SK-N-SH treated with all-trans-retinoic acid at 6 μM for 48 hours (cell line): ENCODE measurements at regions not wholly inside any gene's neighbourhood (a gene's known extent, or its start where the extent isn't known, plus 50 kb on each side); places are given as distances from the start of the nearest gene placed in this dataset.

Experiments
- ATAC-seq: fragments of 200-7000 bp; cut with Tn5 transposase; 3 replicates; pipeline ENCODE4 v1.9.1; 2020; ENCODE audit warnings: mild to moderate bottlenecking, moderate library complexity
- ARNTL ChIP-seq: fragments of 450-650 bp; formaldehyde crosslinking; IDR thresholded peaks from 2 replicates; pipeline ENCODE4 v1.5.0; 2020; ENCODE audit warnings: low read depth, mild to moderate bottlenecking, moderate library complexity, borderline replicate concordance
- BACH2 ChIP-seq: fragments of 250-450 bp; sonication (Bioruptor Pico); IDR thresholded peaks from 2 replicates; pipeline ENCODE4 v1.9.0; 2021; ENCODE audit warnings: mild to moderate bottlenecking, borderline replicate concordance
- CSDC2 ChIP-seq: fragments of 250-450 bp; sonication (Bioruptor Pico); IDR thresholded peaks from 2 replicates; pipeline ENCODE4 v1.5.0; 2020; ENCODE audit warnings: mild to moderate bottlenecking, moderate library complexity
- ESRRG ChIP-seq: fragments of 250-450 bp; sonication (Bioruptor Pico); IDR thresholded peaks from 2 replicates; pipeline ENCODE4 v1.6.1; 2021; ENCODE audit warnings: mild to moderate bottlenecking
- GLIS3 ChIP-seq: fragments of 250-450 bp; sonication (Bioruptor Pico); IDR thresholded peaks from 2 replicates; pipeline ENCODE4 v1.5.0; 2020; ENCODE audit warnings: mild to moderate bottlenecking, moderate library complexity
- OSR1 ChIP-seq: fragments of 250-450 bp; sonication (Bioruptor Pico); IDR thresholded peaks from 2 replicates; pipeline ENCODE4 v1.8.0; 2022; ENCODE audit warnings: moderate library complexity, mild to moderate bottlenecking, inconsistent platforms
- PPARA ChIP-seq: fragments of 250-450 bp; sonication (Bioruptor Pico); IDR thresholded peaks from 2 replicates; pipeline ENCODE4 v1.5.0; 2020; ENCODE audit warnings: mild to moderate bottlenecking, borderline replicate concordance
- RARB ChIP-seq: fragments of 250-450 bp; sonication (Bioruptor Pico); IDR thresholded peaks from 2 replicates; pipeline ENCODE4 v1.8.0; 2021; ENCODE audit warnings: mild to moderate bottlenecking, moderate library complexity
- SNAI2 ChIP-seq: fragments of 250-450 bp; sonication (Bioruptor Pico); IDR thresholded peaks from 2 replicates; pipeline ENCODE4 v1.5.0; 2020; ENCODE audit warnings: mild to moderate bottlenecking, moderate library complexity
- ZC3H10 ChIP-seq: fragments of 250-450 bp; sonication (Bioruptor Pico); IDR thresholded peaks from 2 replicates; pipeline ENCODE4 v1.5.1; 2021; ENCODE audit warnings: mild to moderate bottlenecking, moderate library complexity
- ZFP3 ChIP-seq: fragments of 250-450 bp; sonication (Bioruptor Pico); IDR thresholded peaks from 2 replicates; pipeline ENCODE4 v1.5.0; 2020; ENCODE audit warnings: mild to moderate bottlenecking, moderate library complexity
- ZFP30 ChIP-seq: fragments of 450-650 bp; formaldehyde crosslinking; IDR thresholded peaks from 2 replicates; pipeline ENCODE4 v1.5.0; 2022; ENCODE audit warnings: mild to moderate bottlenecking, moderate library complexity
- ZNF565 ChIP-seq: fragments of 450-650 bp; formaldehyde crosslinking; conservative IDR thresholded peaks from 2 replicates; pipeline ENCODE4 v1.5.0; 2020; ENCODE audit warnings: low read depth, mild to moderate bottlenecking, moderate library complexity
- ZNF70 ChIP-seq: fragments of 450-650 bp; formaldehyde crosslinking; IDR thresholded peaks from 2 replicates; pipeline ENCODE4 v1.5.0; 2020; ENCODE audit warnings: mild to moderate bottlenecking, moderate library complexity
- ZNF8 ChIP-seq: fragments of 450-650 bp; formaldehyde crosslinking; IDR thresholded peaks from 2 replicates; pipeline ENCODE4 v1.5.0; 2020; ENCODE audit warnings: mild to moderate bottlenecking, moderate library complexity
- TF ChIP-seq, protein P1 (sequence below): fragments of 250-450 bp; sonication (Bioruptor Pico); IDR thresholded peaks from 2 replicates; pipeline ENCODE4 v1.5.1; 2020; ENCODE audit warnings: low read depth, mild to moderate bottlenecking, moderate library complexity
- TF ChIP-seq, protein P2 (sequence below): fragments of 250-450 bp; sonication (Bioruptor Pico); IDR thresholded peaks from 2 replicates; pipeline ENCODE4 v1.8.0; 2020; ENCODE audit warnings: mild to moderate bottlenecking, moderate library complexity, borderline replicate concordance
- TF ChIP-seq, protein P3 (sequence below): fragments of 250-450 bp; sonication (Bioruptor Pico); IDR thresholded peaks from 2 replicates; pipeline ENCODE4 v1.5.1; 2021; ENCODE audit warnings: mild to moderate bottlenecking, moderate library complexity
- TF ChIP-seq, protein P4 (sequence below): fragments of 250-450 bp; sonication (Bioruptor Pico); IDR thresholded peaks from 2 replicates; pipeline ENCODE4 v1.5.0; 2020; ENCODE audit warnings: mild to moderate bottlenecking, moderate library complexity
- TF ChIP-seq, protein P5 (sequence below): fragments of 250-450 bp; sonication (Bioruptor Pico); IDR thresholded peaks from 2 replicates; pipeline ENCODE4 v1.8.0; 2021; ENCODE audit warnings: low read depth, mild to moderate bottlenecking, moderate library complexity, borderline replicate concordance

DNA sequence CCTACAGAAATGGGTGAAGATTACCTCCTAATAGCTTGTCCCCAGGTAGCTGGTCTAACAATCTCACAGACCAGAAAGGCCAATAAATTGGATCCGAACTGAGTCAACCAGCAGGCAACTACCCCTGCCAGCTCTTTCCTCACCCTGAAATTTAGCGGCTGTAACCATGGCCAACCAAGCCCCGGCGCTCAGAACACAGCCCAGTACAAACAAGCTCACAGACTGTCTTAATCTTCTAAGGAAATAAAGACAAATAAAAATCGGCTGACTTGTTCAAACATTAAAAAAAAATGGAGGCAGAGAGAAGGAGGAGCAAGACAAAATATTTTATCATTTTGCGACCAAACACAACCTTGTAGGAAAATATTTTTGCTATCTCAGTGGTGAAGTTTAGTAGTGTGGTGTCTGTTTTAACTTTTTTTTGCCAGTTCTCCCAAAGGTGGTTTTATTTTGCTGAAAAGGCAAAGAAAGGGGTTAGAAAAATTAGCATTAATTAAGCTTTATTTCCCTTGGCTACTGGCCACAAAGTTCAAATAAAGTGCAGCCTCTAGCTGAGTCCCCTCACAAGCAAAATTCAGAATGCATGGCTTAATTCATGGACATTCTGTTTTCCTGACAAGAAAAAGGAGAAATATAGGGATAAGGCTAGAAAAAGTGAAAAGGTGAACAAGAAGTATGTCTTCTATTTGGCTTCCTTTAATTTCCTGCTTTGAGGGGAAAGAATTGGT, 313.0 kb upstream of the NPVF start:
- no peak for TF ChIP-seq ZFP30 (CRISPR knock-in tag)
- TF ChIP-seq ZNF565 (CRISPR knock-in tag), result no peak
- no peak for TF ChIP-seq ZNF70 (CRISPR knock-in tag)
- no peak for TF ChIP-seq OSR1 (CRISPR knock-in tag)
- TF ChIP-seq ARNTL (CRISPR knock-in tag), result no peak
- TF ChIP-seq RARB, result no peak
- TF ChIP-seq, protein P1, sequence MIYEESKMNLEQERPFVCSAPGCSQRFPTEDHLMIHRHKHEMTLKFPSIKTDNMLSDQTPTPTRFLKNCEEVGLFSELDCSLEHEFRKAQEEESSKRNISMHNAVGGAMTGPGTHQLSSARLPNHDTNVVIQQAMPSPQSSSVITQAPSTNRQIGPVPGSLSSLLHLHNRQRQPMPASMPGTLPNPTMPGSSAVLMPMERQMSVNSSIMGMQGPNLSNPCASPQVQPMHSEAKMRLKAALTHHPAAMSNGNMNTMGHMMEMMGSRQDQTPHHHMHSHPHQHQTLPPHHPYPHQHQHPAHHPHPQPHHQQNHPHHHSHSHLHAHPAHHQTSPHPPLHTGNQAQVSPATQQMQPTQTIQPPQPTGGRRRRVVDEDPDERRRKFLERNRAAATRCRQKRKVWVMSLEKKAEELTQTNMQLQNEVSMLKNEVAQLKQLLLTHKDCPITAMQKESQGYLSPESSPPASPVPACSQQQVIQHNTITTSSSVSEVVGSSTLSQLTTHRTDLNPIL (CRISPR knock-in tag), result no peak
- no peak for TF ChIP-seq ZFP3
- TF ChIP-seq, protein P2, sequence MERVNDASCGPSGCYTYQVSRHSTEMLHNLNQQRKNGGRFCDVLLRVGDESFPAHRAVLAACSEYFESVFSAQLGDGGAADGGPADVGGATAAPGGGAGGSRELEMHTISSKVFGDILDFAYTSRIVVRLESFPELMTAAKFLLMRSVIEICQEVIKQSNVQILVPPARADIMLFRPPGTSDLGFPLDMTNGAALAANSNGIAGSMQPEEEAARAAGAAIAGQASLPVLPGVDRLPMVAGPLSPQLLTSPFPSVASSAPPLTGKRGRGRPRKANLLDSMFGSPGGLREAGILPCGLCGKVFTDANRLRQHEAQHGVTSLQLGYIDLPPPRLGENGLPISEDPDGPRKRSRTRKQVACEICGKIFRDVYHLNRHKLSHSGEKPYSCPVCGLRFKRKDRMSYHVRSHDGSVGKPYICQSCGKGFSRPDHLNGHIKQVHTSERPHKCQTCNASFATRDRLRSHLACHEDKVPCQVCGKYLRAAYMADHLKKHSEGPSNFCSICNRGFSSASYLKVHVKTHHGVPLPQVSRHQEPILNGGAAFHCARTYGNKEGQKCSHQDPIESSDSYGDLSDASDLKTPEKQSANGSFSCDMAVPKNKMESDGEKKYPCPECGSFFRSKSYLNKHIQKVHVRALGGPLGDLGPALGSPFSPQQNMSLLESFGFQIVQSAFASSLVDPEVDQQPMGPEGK (CRISPR knock-in tag), result no peak
- no peak for ATAC-seq

DNA sequence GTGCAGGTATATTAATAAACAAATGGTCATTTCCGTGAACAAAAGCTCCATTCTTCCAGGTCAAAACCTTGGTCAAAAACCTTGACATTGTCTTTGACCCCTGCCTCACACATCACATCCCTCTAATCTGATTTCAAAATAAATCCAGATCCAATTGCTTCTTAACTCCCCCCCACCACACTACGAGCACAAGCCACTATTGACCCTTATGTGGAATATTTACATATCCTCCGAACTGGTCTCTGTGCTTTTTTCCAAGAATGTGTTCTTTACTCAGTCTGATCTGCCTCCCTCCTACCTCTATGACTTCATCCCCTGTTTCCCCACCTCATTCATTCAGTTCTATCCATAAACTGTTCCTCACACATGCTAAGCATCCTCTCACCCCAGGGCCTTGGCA, 313.6 kb upstream of the NPVF start:
- TF ChIP-seq, protein P3, sequence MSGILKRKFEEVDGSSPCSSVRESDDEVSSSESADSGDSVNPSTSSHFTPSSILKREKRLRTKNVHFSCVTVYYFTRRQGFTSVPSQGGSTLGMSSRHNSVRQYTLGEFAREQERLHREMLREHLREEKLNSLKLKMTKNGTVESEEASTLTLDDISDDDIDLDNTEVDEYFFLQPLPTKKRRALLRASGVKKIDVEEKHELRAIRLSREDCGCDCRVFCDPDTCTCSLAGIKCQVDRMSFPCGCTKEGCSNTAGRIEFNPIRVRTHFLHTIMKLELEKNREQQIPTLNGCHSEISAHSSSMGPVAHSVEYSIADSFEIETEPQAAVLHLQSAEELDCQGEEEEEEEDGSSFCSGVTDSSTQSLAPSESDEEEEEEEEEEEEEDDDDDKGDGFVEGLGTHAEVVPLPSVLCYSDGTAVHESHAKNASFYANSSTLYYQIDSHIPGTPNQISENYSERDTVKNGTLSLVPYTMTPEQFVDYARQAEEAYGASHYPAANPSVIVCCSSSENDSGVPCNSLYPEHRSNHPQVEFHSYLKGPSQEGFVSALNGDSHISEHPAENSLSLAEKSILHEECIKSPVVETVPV (CRISPR knock-in tag), result no peak
- no peak for TF ChIP-seq ZNF565 (CRISPR knock-in tag)
- TF ChIP-seq BACH2 (CRISPR knock-in tag), result no peak
- TF ChIP-seq, protein P2 (CRISPR knock-in tag), result no peak
- TF ChIP-seq PPARA (CRISPR knock-in tag), result no peak
- TF ChIP-seq, protein P4, sequence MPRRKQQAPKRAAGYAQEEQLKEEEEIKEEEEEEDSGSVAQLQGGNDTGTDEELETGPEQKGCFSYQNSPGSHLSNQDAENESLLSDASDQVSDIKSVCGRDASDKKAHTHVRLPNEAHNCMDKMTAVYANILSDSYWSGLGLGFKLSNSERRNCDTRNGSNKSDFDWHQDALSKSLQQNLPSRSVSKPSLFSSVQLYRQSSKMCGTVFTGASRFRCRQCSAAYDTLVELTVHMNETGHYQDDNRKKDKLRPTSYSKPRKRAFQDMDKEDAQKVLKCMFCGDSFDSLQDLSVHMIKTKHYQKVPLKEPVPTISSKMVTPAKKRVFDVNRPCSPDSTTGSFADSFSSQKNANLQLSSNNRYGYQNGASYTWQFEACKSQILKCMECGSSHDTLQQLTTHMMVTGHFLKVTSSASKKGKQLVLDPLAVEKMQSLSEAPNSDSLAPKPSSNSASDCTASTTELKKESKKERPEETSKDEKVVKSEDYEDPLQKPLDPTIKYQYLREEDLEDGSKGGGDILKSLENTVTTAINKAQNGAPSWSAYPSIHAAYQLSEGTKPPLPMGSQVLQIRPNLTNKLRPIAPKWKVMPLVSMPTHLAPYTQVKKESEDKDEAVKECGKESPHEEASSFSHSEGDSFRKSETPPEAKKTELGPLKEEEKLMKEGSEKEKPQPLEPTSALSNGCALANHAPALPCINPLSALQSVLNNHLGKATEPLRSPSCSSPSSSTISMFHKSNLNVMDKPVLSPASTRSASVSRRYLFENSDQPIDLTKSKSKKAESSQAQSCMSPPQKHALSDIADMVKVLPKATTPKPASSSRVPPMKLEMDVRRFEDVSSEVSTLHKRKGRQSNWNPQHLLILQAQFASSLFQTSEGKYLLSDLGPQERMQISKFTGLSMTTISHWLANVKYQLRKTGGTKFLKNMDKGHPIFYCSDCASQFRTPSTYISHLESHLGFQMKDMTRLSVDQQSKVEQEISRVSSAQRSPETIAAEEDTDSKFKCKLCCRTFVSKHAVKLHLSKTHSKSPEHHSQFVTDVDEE (CRISPR knock-in tag), result no peak
- TF ChIP-seq ZNF8 (CRISPR knock-in tag), result no peak
- no peak for TF ChIP-seq ZC3H10 (CRISPR knock-in tag)
- no peak for TF ChIP-seq ZFP30 (CRISPR knock-in tag)
- TF ChIP-seq, protein P1 (CRISPR knock-in tag), result no peak
- no peak for TF ChIP-seq ZFP3
- no peak for TF ChIP-seq ARNTL (CRISPR knock-in tag)
- no peak for ATAC-seq

DNA sequence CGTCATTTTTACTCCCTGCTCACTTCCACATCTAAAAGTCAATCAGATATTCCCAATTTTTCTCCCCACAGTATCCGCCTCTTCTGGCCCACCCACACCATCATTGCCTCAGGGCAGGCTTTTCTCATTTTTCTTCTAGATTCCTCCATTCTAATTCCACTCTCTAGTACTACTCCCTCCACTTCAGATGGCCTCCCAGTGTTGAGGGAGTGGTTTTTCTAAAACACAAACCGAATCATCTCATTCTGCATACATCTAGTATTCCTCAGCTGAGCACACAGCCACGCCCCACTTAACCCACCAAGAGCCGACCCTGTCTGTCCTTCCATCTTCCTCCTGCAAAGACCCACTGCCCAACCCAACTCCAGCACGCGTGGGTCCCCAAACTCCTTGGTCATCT, 314.9 kb upstream of the NPVF start:
- no peak for ATAC-seq
- TF ChIP-seq, protein P1 (CRISPR knock-in tag), result no peak
- TF ChIP-seq BACH2 (CRISPR knock-in tag) (no peak), ZNF8 (CRISPR knock-in tag) (no peak), GLIS3 (CRISPR knock-in tag) (no peak), RARB (no peak), ZFP30 (CRISPR knock-in tag) (no peak), ESRRG (CRISPR knock-in tag) (no peak), ZFP3 (no peak), CSDC2 (no peak), SNAI2 (CRISPR knock-in tag) (no peak)
- TF ChIP-seq, protein P5, sequence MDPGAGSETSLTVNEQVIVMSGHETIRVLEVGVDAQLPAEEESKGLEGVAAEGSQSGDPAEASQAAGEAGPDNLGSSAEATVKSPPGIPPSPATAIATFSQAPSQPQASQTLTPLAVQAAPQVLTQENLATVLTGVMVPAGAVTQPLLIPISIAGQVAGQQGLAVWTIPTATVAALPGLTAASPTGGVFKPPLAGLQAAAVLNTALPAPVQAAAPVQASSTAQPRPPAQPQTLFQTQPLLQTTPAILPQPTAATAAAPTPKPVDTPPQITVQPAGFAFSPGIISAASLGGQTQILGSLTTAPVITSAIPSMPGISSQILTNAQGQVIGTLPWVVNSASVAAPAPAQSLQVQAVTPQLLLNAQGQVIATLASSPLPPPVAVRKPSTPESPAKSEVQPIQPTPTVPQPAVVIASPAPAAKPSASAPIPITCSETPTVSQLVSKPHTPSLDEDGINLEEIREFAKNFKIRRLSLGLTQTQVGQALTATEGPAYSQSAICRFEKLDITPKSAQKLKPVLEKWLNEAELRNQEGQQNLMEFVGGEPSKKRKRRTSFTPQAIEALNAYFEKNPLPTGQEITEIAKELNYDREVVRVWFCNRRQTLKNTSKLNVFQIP (CRISPR knock-in tag), result no peak
